Mesothelial cell of epicardium (in vitro differentiated cells): ENCODE measurements at regions not wholly inside any gene's neighbourhood (a gene's known extent, or its start where the extent isn't known, plus 50 kb on each side); places are given as distances from the start of the nearest gene placed in this dataset.
"Not testable (repeated sequence)": the region's sequence is repeated elsewhere in the genome, so short reads cannot be mapped to it uniquely, and the experiment has no call there.

Source experiments
- DNase-seq, 2 experiments: peaks; one replicate each; pipeline ENCODE4 v3.0.0; 2021; ENCODE audit warnings: low spot score in 2 of 2; ENCODE audit not compliant: unreplicated experiment in 2 of 2
- H3K27ac Mint-ChIP-seq: 2 replicates; pipeline ENCODE4 v1.8.0; 2021; ENCODE audit warnings: mixed read lengths
- H3K27me3 Mint-ChIP-seq: 2 replicates; pipeline ENCODE4 v1.8.0; 2021; ENCODE audit warnings: low read depth, mixed read lengths
- H3K36me3 Mint-ChIP-seq: 2 replicates; pipeline ENCODE4 v1.8.0; 2021; ENCODE audit warnings: mixed read lengths
- H3K4me1 Mint-ChIP-seq: 2 replicates; pipeline ENCODE4 v1.8.0; 2021; ENCODE audit warnings: mixed read lengths
- H3K4me3 Mint-ChIP-seq: 2 replicates; pipeline ENCODE4 v1.8.0; 2021; ENCODE audit warnings: mild to moderate bottlenecking, moderate library complexity, mixed read lengths
- H3K9me3 Mint-ChIP-seq: 2 replicates; pipeline ENCODE4 v1.8.0; 2021; ENCODE audit warnings: mixed read lengths
- TF ChIP-seq, protein P1 (sequence below): fragments of 200-600 bp; sonication (generic); IDR thresholded peaks from one replicate; pipeline ENCODE4 v1.5.0; 2021; ENCODE audit warnings: antibody characterized with exemption; ENCODE audit not compliant: unreplicated experiment

DNA sequence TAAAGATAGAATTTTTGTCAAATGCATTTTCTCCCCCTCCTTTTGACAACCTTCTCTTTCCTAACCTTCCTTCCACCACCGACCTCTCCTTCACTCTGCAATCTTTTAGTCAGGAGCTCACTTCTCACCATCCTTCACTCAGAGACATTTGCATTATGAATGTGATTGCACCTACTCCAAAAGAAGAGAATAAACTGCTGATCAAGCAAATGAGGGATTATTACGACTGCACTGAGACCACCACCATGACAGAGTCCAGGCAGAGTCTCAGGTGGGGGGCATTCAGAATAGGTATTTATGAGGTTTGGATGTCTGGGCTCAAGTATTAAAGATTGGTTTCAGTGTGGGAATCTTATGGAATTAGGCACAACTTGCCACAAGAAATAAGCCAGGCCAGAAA is 483.9 kb downstream of the PTH2R start:
- Mint-ChIP-seq H3K9me3 (peaks cover 26% of the 10 kb centered on the region), H3K36me3 (no peaks in the 10 kb centered on the region), H3K27ac (no peak overlapping the region), H3K27me3 (no peaks in the 10 kb centered on the region), H3K4me3 (no peak overlapping the region), H3K4me1 (peaks cover 3% of the 10 kb centered on the region)
- TF ChIP-seq, protein P1, sequence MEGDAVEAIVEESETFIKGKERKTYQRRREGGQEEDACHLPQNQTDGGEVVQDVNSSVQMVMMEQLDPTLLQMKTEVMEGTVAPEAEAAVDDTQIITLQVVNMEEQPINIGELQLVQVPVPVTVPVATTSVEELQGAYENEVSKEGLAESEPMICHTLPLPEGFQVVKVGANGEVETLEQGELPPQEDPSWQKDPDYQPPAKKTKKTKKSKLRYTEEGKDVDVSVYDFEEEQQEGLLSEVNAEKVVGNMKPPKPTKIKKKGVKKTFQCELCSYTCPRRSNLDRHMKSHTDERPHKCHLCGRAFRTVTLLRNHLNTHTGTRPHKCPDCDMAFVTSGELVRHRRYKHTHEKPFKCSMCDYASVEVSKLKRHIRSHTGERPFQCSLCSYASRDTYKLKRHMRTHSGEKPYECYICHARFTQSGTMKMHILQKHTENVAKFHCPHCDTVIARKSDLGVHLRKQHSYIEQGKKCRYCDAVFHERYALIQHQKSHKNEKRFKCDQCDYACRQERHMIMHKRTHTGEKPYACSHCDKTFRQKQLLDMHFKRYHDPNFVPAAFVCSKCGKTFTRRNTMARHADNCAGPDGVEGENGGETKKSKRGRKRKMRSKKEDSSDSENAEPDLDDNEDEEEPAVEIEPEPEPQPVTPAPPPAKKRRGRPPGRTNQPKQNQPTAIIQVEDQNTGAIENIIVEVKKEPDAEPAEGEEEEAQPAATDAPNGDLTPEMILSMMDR, result no peak
- no peak for DNase-seq

DNA sequence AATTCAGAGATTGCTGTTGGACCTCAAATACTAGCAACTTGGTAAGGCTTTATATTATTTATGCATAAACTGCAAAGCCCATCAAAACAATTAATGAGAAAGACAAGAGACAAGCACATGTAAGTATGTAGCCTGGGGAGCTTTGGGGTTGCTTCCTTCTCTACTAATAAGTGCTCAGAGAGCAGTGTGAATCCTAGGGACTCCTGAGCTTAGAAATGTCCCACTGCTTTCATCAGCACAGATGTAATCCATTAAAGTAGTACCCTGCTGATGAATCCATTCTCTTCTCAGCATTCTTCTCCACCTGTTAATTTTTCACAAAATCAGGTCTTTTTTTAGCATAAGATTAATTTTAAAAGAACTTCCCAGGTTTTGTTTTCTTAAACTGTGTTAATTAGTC is 485.6 kb downstream of the PTH2R start:
- no peak for DNase-seq
- H3K36me3 Mint-ChIP-seq, result no peaks in the 10 kb centered on the region
- no peak overlapping the region for H3K27ac Mint-ChIP-seq
- TF ChIP-seq, protein P1, result no peak
- H3K27me3 Mint-ChIP-seq, result no peaks in the 10 kb centered on the region
- H3K9me3 Mint-ChIP-seq, result peaks cover 24% of the 10 kb centered on the region
- H3K4me3 Mint-ChIP-seq, result no peak overlapping the region
- H3K4me1 Mint-ChIP-seq, result peaks cover 3% of the 10 kb centered on the region

DNA sequence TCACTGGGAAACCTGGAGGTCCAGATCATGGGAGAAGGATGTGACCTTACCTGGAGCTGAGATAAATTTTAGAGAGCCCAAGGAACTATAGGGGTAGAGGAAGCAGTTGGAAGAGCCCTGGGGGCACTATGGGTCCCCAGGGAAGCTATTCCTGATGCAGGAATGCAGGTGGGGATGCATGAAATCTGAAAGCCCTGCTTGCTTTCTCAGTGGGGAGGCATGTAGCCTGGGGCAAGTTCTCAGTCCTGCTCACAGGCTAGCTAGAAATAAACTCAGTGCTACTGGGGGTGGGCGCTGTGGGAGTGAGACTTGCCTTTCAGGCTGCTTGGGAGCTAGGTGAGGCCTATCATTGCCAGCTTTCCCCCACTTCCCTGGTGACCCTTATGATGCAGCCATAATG is 499.7 kb downstream of the PTH2R start:
- Mint-ChIP-seq H3K4me3 (no peak overlapping the region), H3K27ac (no peak overlapping the region), H3K36me3 (no peaks in the 10 kb centered on the region), H3K27me3 (no peaks in the 10 kb centered on the region), H3K4me1 (no peaks in the 10 kb centered on the region), H3K9me3 (peaks cover 31% of the 10 kb centered on the region)
- TF ChIP-seq, protein P1, result no peak
- DNase-seq, result no peak

DNA sequence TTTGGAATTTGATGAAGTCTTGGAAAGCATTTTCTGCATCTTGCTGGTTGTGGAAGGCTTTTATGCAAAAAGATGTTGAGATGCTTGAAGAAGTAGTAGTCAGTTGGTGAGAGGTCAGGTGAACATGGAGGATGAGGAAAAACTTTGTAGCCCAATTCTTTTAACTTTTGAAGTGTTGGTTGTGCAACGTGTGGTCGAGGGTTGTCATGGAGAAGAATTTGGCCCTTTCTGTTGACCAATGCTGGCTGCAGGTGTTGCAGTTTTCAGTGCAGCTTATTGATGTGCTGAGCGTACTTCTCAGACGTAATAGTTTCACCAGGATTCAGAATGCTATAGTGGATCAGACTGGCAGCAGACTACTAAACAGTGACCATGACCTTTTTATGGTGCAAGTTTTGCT is 508.4 kb upstream of the MAP2 start:
- Mint-ChIP-seq H3K36me3 (no peaks in the 10 kb centered on the region), H3K9me3 (peaks cover 18% of the 10 kb centered on the region), H3K4me3 (no peak overlapping the region), H3K27ac (no peak overlapping the region), H3K4me1 (peaks cover 8% of the 10 kb centered on the region), H3K27me3 (no peaks in the 10 kb centered on the region)
- TF ChIP-seq, protein P1, result no peak
- DNase-seq, result no peak

DNA sequence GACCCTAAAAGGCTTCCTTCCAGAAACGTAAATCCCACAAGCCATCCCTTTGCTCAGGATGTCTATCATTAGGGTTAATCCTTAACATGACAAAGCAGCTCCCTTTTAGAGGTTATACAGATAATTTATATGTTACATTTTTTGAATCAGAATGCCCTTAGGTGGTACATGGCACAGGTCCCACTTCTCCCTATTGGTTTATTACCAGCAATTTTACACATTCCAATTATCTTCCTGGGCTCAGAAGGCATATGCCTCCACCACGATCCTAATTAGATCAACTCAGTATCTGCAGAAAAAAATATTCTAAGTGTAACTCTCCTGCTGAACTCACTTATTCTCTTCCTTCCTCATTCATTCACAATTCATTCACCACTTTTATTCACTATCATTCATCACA is 507.0 kb upstream of the MAP2 start:
- no peak overlapping the region for H3K27ac Mint-ChIP-seq
- H3K9me3 Mint-ChIP-seq, result peaks cover 13% of the 10 kb centered on the region
- peaks cover 4% of the 10 kb centered on the region for H3K36me3 Mint-ChIP-seq
- no peak overlapping the region for H3K4me3 Mint-ChIP-seq
- TF ChIP-seq, protein P1, result no peak
- DNase-seq, result no peak
- H3K4me1 Mint-ChIP-seq, result peaks cover 8% of the 10 kb centered on the region
- no peaks in the 10 kb centered on the region for H3K27me3 Mint-ChIP-seq

DNA sequence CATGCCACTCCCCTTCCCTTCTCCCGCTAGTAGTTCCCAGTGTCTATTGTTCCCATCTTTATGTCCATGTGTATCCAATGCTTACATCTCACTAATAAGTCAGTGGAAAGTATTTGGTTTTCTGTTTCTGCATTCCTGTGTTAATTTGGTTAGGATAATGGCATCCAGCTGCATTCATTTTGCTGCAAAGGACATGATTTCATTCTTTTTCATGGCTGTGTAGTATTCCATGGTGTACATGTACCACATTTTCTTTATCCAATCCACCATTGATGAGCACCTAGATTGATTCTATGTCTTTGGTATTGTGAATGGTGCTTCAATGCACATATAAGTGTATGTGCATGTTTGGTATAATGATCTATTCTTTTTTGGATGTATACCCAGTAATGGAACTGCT is 502.5 kb upstream of the MAP2 start:
- H3K27me3 Mint-ChIP-seq, DNase-seq, H3K4me1 Mint-ChIP-seq: not testable (repeated sequence)

More for the DNA sequence above, 502.5 kb upstream of the MAP2 start:
- H3K36me3 Mint-ChIP-seq, H3K27ac Mint-ChIP-seq, H3K4me3 Mint-ChIP-seq: not testable (repeated sequence)
- peaks cover 41% of the 10 kb centered on the region for H3K9me3 Mint-ChIP-seq
